ENCODE measurements at regions not wholly inside any gene's neighbourhood (a gene's known extent, or its start where the extent isn't known, plus 50 kb on each side); places are given as distances from the start of the nearest gene placed in this dataset.

DNA sequence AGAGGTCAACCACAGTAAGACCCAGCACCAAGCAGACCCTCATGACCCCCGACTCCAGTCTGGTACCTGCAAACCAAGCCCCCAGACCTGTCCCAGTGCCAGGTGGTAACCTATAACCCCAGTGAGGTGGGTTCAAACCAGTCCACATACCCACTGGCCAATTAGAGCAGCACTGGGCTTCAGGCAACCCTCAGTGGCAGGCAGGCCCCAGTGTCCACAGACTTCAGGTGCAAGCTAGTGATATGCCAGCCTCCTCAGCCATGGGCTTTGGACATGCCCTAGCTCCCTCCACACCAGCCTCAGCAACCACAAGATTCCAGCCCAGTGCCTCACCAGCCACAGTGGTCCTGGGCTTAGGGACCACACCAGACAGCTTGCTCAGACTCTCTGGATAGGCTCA lies 276.6 kb downstream of the DTWD2 start:
- Mint-ChIP-seq H3K36me3 (ENCODE audit: insufficient read depth in 1 of 3, low read depth in 3 of 3) (peaks cover 2 to 7% (median 3%) of the 10 kb centered on the region in 3 experiments; a peak in 4 of 7 replicates), H3K27ac (no peak overlapping the region), H3K4me3 (no peak overlapping the region), H3K4me1 (no peaks in the 10 kb centered on the region), H3K27me3 (ENCODE audit: low read depth) (no peaks in the 10 kb centered on the region), H3K9me3 (peaks cover 15 to 20% of the 10 kb centered on the region in 2 experiments)
- Histone ChIP-seq H4K20me1 (ENCODE audit: control insufficient read depth, insufficient read depth, insufficient read length) (no peaks in the 10 kb centered on the region), H3T11ph (ENCODE audit: low read length) (no peak overlapping the region), H2AK5ac (ENCODE audit: insufficient read length, low read length) (no peak overlapping the region), H3K4me1 (ENCODE audit: insufficient read depth, low read length) (no peaks in the 10 kb centered on the region), H3K56ac (ENCODE audit: insufficient read length, low read depth, low read length) (no peak overlapping the region), H3K4ac (ENCODE audit: low read depth, low read length) (no peak overlapping the region), H2BK15ac (ENCODE audit: low read depth, low read length) (no peak overlapping the region), H4K5ac (ENCODE audit: insufficient read length, low read depth, low read length) (no peak overlapping the region), H2AFZ (ENCODE audit: low read length) (no peak overlapping the region), H3K9me3 (ENCODE audit: control insufficient read depth, low read depth, low read length) (no peaks in the 10 kb centered on the region), H3K27ac (ENCODE audit: insufficient read length, low read depth, low read length) (no peak overlapping the region), H2BK5ac (ENCODE audit: insufficient read length, low read length) (peak overlapping the region; percentile 72), H3K79me2 (ENCODE audit: insufficient read depth, low read length) (no peaks in the 10 kb centered on the region), H3K23me2 (ENCODE audit: insufficient read length, low read depth, low read length, poor library complexity, severe bottlenecking) (no peaks in the 10 kb centered on the region), H3K14ac (ENCODE audit: insufficient read depth, low read length) (no peak overlapping the region), H2BK12ac (ENCODE audit: insufficient read length, low read depth, low read length) (no peak overlapping the region), H4K8ac (replicated peaks; ENCODE audit: insufficient read length, low read depth, low read length) (no peak overlapping the region), H3K27me3 (ENCODE audit: insufficient read depth, low read length) (no peaks in the 10 kb centered on the region), H3K9ac (ENCODE audit: extremely low read depth, insufficient read length, low read length) (no peak overlapping the region), H3K79me1 (ENCODE audit: insufficient read depth, low read depth, low read length, poor library complexity, severe bottlenecking) (no peaks in the 10 kb centered on the region), H3K23ac (ENCODE audit: insufficient read length, low read depth, low read length) (no peak overlapping the region), H2BK120ac (ENCODE audit: low read depth, low read length, poor library complexity, severe bottlenecking) (no peak overlapping the region), H3K4me2 (ENCODE audit: insufficient read depth, insufficient read length, low read length) (no peak overlapping the region), H3K18ac (ENCODE audit: insufficient read length, low read depth, low read length) (no peak overlapping the region), H4K91ac (ENCODE audit: insufficient read length, low read depth, low read length) (no peak overlapping the region), H2BK20ac (ENCODE audit: low read depth, low read length, poor library complexity, severe bottlenecking) (no peak overlapping the region)
- no CpG with 5 or more reads among the region's 1 CpG for WGBS (ENCODE audit: extremely low coverage, insufficient read length, low lambda C conversion rate)
- TF ChIP-seq, protein P1, sequence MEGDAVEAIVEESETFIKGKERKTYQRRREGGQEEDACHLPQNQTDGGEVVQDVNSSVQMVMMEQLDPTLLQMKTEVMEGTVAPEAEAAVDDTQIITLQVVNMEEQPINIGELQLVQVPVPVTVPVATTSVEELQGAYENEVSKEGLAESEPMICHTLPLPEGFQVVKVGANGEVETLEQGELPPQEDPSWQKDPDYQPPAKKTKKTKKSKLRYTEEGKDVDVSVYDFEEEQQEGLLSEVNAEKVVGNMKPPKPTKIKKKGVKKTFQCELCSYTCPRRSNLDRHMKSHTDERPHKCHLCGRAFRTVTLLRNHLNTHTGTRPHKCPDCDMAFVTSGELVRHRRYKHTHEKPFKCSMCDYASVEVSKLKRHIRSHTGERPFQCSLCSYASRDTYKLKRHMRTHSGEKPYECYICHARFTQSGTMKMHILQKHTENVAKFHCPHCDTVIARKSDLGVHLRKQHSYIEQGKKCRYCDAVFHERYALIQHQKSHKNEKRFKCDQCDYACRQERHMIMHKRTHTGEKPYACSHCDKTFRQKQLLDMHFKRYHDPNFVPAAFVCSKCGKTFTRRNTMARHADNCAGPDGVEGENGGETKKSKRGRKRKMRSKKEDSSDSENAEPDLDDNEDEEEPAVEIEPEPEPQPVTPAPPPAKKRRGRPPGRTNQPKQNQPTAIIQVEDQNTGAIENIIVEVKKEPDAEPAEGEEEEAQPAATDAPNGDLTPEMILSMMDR (conservative IDR thresholded peaks at IDR 0.05) = no peak
- DNase-seq = no peak
